Fibroblast of lung (primary cell): ENCODE measurements at regions not wholly inside any gene's neighbourhood (a gene's known extent, or its start where the extent isn't known, plus 50 kb on each side); places are given as distances from the start of the nearest gene placed in this dataset.
A peak's percentile ranks its signal among the peaks of the same experiment; 100 is the strongest.

Source experiments
- DNase-seq, 2 donors: peaks; one replicate each; pipeline versions ENCODE4 v3.0.0 to v3.0.0-alpha.2; 2010; ENCODE audit warnings: low read depth in 2 of 2
- H2AFZ ChIP-seq: 2 replicates; pipeline ENCODE4 v1.5.1; 2012; ENCODE audit warnings: low read length, control low read depth, inconsistent platforms
- H3K27ac ChIP-seq: 2 replicates; pipeline ENCODE4 v1.5.1; 2011; ENCODE audit warnings: low read length, control low read depth; ENCODE audit not compliant: insufficient read depth
- H3K27me3 ChIP-seq: 2 replicates; pipeline ENCODE4 v1.5.1; 2011; ENCODE audit warnings: mild to moderate bottlenecking, low read length; ENCODE audit not compliant: control insufficient read depth, insufficient read depth
- H3K36me3 ChIP-seq: 2 replicates; pipeline ENCODE4 v1.5.1; 2011; ENCODE audit warnings: low read length; ENCODE audit not compliant: control insufficient read depth, insufficient read depth
- H3K4me1 ChIP-seq: 2 replicates; pipeline ENCODE4 v1.5.1; 2011; ENCODE audit warnings: low read length; ENCODE audit not compliant: control insufficient read depth, insufficient read depth; ENCODE audit errors: extremely low read depth
- H3K4me2 ChIP-seq: 2 replicates; pipeline ENCODE4 v1.5.1; 2011; ENCODE audit warnings: low read length, control low read depth; ENCODE audit not compliant: insufficient read depth; ENCODE audit errors: extremely low read depth
- H3K4me3 ChIP-seq, 4 experiments: fragments of 200-600 bp in 1 of 4; sonication (generic) in 1 of 4; replicated peaks in 1 of 4; 2 replicates each; pipeline ENCODE4 v1.5.1; 2011 to 2016; ENCODE audit warnings: low read length in 4 of 4, low read depth in 3 of 4, mild to moderate bottlenecking in 3 of 4, control low read depth in 2 of 4, inconsistent platforms in 1 of 4, mixed read lengths in 1 of 4; ENCODE audit not compliant: insufficient read depth in 1 of 4; ENCODE audit errors: control extremely low read depth in 1 of 4
- H3K79me2 ChIP-seq: 2 replicates; pipeline ENCODE4 v1.5.1; 2012; ENCODE audit warnings: mild to moderate bottlenecking, low read length, inconsistent platforms; ENCODE audit not compliant: control insufficient read depth, insufficient read depth
- H3K9ac ChIP-seq: 2 replicates; pipeline ENCODE4 v1.5.1; 2011; ENCODE audit warnings: mild to moderate bottlenecking, low read length, control low read depth; ENCODE audit not compliant: insufficient read depth
- H3K9me3 ChIP-seq: 2 replicates; pipeline ENCODE4 v1.5.1; 2012; ENCODE audit warnings: low read depth, low read length; ENCODE audit not compliant: control insufficient read depth, insufficient read depth
- H4K20me1 ChIP-seq: 2 replicates; pipeline ENCODE4 v1.5.1; 2011; ENCODE audit warnings: low read length; ENCODE audit not compliant: control insufficient read depth, insufficient read depth; ENCODE audit errors: extremely low read depth
- EZH2 ChIP-seq: IDR thresholded peaks from 2 replicates; pipeline ENCODE4 v1.5.1; 2012; ENCODE audit warnings: low read length, control low read depth, mild to moderate bottlenecking; ENCODE audit errors: missing control alignments
- TF ChIP-seq, protein P1 (sequence below), 2 donors: IDR thresholded peaks in 1 of 2; conservative IDR thresholded peaks in 1 of 2; 1 replicate in 1 of 2; 2 replicates in 1 of 2; pipeline ENCODE4 v1.5.1; 2011 to 2012; ENCODE audit warnings: low read length in 2 of 2, control low read depth in 1 of 2, inconsistent platforms in 1 of 2, low read depth in 1 of 2, mild to moderate bottlenecking in 1 of 2

DNA sequence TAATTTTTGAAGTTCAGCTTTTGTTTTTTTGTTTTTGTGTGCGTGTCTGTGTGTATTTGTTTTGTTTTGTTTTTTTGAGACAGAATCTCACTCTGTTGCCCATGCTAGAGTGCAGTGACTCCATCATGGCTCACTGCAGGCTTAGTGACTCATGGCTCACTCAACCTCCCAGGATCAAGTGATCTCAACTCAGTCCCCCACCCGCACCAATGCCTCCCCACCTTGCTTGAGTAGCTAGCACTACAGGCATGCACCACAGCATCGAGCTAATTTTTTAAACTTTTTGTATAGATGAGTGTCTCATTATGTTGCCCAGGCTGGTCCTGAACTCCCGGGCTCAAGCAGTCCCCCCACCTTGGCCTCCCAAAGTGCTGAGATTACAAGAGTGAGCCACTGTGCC is 981.4 kb downstream of the BCL11B start:
- Histone ChIP-seq H3K9me3 (no peaks in the 10 kb centered on the region), H3K4me1 (no peaks in the 10 kb centered on the region), H3K9ac (no peak overlapping the region), H3K36me3 (no peaks in the 10 kb centered on the region), H3K79me2 (no peaks in the 10 kb centered on the region), H3K4me2 (no peak overlapping the region), H4K20me1 (no peaks in the 10 kb centered on the region), H3K27ac (no peak overlapping the region), H3K27me3 (no peaks in the 10 kb centered on the region), H2AFZ (no peak overlapping the region), H3K4me3 (no peak overlapping the region)
- peak in 1 of 2 donors; percentile 35 for DNase-seq
- no peak for TF ChIP-seq EZH2
- TF ChIP-seq, protein P1, sequence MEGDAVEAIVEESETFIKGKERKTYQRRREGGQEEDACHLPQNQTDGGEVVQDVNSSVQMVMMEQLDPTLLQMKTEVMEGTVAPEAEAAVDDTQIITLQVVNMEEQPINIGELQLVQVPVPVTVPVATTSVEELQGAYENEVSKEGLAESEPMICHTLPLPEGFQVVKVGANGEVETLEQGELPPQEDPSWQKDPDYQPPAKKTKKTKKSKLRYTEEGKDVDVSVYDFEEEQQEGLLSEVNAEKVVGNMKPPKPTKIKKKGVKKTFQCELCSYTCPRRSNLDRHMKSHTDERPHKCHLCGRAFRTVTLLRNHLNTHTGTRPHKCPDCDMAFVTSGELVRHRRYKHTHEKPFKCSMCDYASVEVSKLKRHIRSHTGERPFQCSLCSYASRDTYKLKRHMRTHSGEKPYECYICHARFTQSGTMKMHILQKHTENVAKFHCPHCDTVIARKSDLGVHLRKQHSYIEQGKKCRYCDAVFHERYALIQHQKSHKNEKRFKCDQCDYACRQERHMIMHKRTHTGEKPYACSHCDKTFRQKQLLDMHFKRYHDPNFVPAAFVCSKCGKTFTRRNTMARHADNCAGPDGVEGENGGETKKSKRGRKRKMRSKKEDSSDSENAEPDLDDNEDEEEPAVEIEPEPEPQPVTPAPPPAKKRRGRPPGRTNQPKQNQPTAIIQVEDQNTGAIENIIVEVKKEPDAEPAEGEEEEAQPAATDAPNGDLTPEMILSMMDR (conservative IDR thresholded peaks at IDR 0.05 in 1 of 2, IDR thresholded peaks at IDR 0.05 in 1 of 2; ENCODE audit: low read depth in 1 of 2, low read length in 2 of 2), result no peak

DNA sequence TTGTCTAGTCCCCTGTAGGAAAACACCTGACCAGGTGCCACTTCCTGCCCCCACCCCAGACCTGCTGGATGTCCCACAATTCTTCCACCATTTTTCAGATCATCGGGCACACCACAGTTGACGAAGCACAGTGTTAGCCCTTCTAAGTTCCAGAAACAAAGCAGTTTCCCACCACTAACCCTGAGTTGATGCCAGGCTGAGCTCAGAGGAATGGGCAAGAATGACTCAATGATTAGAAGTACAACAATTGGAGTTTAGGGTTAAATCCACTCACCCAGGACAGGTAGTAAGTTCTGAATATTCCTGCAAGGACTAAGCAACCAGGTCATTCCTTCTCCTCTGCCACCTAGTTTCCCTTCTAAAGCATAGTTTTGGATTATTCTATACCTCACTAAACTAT is 979.8 kb downstream of the BCL11B start:
- Histone ChIP-seq H3K9me3 (no peaks in the 10 kb centered on the region), H3K4me2 (no peak overlapping the region), H3K27ac (no peak overlapping the region), H3K36me3 (no peaks in the 10 kb centered on the region), H3K79me2 (no peaks in the 10 kb centered on the region), H3K4me3 (no peak overlapping the region), H2AFZ (no peak overlapping the region), H3K27me3 (no peaks in the 10 kb centered on the region), H4K20me1 (no peaks in the 10 kb centered on the region), H3K9ac (no peak overlapping the region), H3K4me1 (no peaks in the 10 kb centered on the region)
- TF ChIP-seq, protein P1 (conservative IDR thresholded peaks at IDR 0.05 in 1 of 2, IDR thresholded peaks at IDR 0.05 in 1 of 2; ENCODE audit: low read depth in 1 of 2, low read length in 2 of 2), result no peak
- no peak for TF ChIP-seq EZH2
- no peak for DNase-seq

DNA sequence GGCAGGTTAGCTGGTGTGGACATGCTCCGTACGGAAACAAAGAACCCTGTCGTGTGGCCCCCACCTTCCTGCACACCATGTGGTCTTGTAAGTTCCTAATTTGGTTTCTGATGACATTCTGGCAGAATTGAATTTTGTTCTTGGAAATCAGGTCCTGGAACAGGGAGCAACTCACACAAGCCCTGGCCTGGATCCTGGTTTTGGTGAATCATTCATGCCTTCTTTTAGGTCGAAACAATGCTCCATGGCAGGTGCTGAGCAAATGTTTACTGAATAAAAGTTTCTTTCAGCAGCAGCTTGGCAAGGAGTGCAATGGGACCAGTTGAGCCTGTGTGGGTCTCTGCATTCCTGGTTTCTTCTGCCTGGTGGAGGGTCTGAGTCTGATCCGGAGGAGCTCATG is 978.4 kb downstream of the BCL11B start:
- Histone ChIP-seq H3K9me3 (no peaks in the 10 kb centered on the region), H3K4me2 (no peak overlapping the region)
- DNase-seq, result peak in 1 of 2 donors; percentile 77

More for the DNA sequence above, 978.4 kb downstream of the BCL11B start:
- Histone ChIP-seq H3K27ac (no peak overlapping the region), H4K20me1 (no peaks in the 10 kb centered on the region), H2AFZ (no peak overlapping the region), H3K36me3 (no peaks in the 10 kb centered on the region), H3K4me3 (no peak overlapping the region), H3K27me3 (no peaks in the 10 kb centered on the region), H3K79me2 (no peaks in the 10 kb centered on the region), H3K4me1 (no peaks in the 10 kb centered on the region), H3K9ac (no peak overlapping the region)
- no peak for TF ChIP-seq EZH2
- TF ChIP-seq, protein P1 (conservative IDR thresholded peaks at IDR 0.05 in 1 of 2, IDR thresholded peaks at IDR 0.05 in 1 of 2; ENCODE audit: low read depth in 1 of 2, low read length in 2 of 2), result no peak
